ENCODE measurements at regions not wholly inside any gene's neighbourhood (a gene's known extent, or its start where the extent isn't known, plus 50 kb on each side); places are given as distances from the start of the nearest gene placed in this dataset.
"Not testable (repeated sequence)": the region's sequence is repeated elsewhere in the genome, so short reads cannot be mapped to it uniquely, and the experiment has no call there.

DNA sequence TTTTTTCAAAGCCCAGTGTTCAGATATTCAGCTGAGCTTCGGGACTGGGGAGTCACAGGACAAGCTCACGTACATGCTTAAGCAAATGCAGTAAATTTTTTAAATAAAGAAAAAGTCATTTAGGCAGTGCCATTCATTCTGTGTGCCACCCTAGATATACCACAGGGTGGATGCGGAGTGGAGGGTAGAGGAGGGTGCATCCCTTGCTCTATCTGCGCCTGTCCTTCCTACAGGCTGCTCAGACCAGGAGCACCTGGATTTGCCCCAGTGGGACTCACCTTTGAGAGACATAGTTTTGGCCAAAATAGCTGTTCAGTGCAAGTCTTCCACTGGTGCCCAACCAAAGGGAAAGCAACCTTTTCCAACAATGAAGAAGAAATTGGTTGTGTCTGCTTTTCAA, 202.4 kb downstream of the ANKRD36 start:
- intact Hi-C loops (cut with micrococcal nuclease); DNase-seq; ATAC-seq: not testable (repeated sequence)

DNA sequence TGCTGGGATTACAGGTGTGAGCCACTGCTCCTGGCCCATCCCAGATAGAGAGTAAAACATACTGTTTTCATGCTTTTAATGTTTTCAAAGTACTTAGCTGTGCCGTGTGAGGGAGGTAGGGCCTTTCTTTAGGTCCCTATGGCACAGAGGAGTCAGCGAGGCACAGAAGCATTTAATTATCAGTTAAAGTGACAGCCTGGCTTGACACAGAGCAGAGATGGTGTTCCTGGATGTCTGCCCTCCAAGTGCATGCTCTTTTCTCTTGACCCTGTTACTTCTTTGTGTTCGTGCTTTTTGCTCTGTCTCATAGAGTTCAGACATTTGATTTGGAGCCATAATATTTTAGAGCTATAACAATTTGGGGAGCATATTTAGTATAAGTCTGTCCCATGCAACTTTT, 199.5 kb downstream of the ANKRD36 start:
- intact Hi-C loops (cut with micrococcal nuclease); DNase-seq: not testable (repeated sequence)
- ATAC-seq, result peak; percentile 85

DNA sequence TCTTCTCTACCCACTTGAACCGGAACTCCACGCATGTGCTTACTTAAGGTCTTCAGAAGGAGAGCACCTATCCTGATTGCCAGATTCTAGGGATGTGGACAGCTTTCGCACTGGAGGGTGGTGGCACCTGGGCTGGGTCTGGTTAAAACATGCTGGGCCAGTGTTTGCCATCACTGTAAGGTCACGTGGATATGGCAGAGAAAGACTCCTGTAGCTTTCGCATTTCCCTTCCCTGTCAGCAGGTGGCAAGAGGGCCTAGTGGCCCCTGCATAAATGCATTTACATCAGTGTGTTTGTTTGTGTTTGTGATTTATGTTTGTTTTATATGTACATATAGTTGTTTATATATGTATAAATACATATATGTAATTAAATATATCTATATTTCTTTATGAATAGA, 192.5 kb downstream of the ANKRD36 start:
- intact Hi-C loops (cut with micrococcal nuclease); ATAC-seq; DNase-seq: not testable (repeated sequence)

DNA sequence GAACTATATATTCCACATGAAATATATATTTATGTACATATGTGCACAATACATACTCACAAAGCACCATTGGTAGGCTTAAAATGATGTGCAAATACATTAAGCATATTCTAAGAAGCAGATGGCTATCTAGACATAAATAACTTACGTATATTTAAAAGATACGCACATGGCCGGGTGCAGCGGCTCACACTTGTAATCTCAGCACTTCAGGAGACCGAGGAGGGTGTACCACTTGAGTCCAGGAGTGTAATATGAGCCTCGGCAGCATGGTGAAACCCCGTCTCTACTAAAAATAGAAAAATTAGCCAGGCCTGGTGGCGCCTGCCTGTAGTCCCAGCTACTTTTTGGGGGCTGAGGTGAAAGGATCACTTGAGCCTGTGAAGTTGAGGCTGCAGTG, 189.9 kb downstream of the ANKRD36 start:
- peak; percentile 3 for DNase-seq
- intact Hi-C loops (cut with micrococcal nuclease), result not testable (repeated sequence)

DNA sequence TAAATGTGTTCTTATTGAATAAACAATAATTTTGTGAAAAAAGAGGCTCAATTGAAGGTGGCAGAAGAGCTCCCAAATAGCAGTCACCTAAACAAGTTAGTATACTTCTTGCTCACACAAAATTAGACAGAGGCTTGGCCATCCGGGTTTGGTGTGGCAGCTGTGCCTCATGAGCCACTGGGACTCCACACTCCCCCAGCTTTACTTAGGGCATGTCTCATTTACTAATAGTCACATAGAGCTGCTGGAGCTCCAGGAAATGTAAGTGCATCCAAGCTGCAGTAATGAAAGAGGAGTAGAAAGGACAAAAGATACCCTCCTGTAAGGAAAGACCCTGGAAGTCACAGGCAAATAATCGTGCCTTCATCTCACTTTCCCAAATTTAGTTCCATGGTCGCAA, 188.8 kb downstream of the ANKRD36 start:
- DNase-seq; ATAC-seq; intact Hi-C loops (cut with micrococcal nuclease): not testable (repeated sequence)

More for the DNA sequence above, 189.9 kb downstream of the ANKRD36 start:
- peak; percentile 90 for ATAC-seq
